ENCODE measurements at regions not wholly inside any gene's neighbourhood (a gene's known extent, or its start where the extent isn't known, plus 50 kb on each side); places are given as distances from the start of the nearest gene placed in this dataset.

DNA sequence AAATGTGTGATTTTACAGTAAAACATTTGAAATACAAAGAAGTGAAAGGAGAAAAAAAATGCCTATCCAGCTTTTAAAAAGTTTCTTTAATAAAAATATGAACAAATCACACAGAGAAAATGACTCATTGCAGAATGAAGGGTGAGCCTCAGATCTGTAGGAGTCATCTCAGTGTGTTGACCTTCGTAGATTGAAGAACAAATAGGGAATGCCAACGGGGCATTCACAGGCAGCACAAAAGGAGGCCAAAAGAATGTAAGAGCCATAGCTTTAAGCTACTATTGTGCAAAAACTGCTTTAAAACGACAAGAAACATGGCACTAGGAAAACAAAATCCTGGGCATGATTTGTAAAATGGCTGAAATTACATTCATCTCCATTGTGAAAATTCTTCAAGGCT lies 782.7 kb upstream of the CELF2 start:
- no peak for TF ChIP-seq CEBPB (IDR thresholded peaks at IDR 0.05)
- TF ChIP-seq, protein P1, sequence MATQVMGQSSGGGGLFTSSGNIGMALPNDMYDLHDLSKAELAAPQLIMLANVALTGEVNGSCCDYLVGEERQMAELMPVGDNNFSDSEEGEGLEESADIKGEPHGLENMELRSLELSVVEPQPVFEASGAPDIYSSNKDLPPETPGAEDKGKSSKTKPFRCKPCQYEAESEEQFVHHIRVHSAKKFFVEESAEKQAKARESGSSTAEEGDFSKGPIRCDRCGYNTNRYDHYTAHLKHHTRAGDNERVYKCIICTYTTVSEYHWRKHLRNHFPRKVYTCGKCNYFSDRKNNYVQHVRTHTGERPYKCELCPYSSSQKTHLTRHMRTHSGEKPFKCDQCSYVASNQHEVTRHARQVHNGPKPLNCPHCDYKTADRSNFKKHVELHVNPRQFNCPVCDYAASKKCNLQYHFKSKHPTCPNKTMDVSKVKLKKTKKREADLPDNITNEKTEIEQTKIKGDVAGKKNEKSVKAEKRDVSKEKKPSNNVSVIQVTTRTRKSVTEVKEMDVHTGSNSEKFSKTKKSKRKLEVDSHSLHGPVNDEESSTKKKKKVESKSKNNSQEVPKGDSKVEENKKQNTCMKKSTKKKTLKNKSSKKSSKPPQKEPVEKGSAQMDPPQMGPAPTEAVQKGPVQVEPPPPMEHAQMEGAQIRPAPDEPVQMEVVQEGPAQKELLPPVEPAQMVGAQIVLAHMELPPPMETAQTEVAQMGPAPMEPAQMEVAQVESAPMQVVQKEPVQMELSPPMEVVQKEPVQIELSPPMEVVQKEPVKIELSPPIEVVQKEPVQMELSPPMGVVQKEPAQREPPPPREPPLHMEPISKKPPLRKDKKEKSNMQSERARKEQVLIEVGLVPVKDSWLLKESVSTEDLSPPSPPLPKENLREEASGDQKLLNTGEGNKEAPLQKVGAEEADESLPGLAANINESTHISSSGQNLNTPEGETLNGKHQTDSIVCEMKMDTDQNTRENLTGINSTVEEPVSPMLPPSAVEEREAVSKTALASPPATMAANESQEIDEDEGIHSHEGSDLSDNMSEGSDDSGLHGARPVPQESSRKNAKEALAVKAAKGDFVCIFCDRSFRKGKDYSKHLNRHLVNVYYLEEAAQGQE (IDR thresholded peaks at IDR 0.05; ENCODE audit: low read depth): no peak
- TF ChIP-seq TAF1 (IDR thresholded peaks at IDR 0.05; ENCODE audit: low read depth): no peak
- no peak for TF ChIP-seq RAD21 (IDR thresholded peaks at IDR 0.05; ENCODE audit: low read depth)
- TF ChIP-seq, protein P2, sequence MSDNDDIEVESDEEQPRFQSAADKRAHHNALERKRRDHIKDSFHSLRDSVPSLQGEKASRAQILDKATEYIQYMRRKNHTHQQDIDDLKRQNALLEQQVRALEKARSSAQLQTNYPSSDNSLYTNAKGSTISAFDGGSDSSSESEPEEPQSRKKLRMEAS (IDR thresholded peaks at IDR 0.05): no peak
- no peak for TF ChIP-seq ZBTB7A (IDR thresholded peaks at IDR 0.05; ENCODE audit: low read depth)
- no peak for TF ChIP-seq FOXM1 (IDR thresholded peaks at IDR 0.05; ENCODE audit: borderline replicate concordance, low read depth)
- no peak for TF ChIP-seq EP300 (IDR thresholded peaks at IDR 0.05; ENCODE audit: borderline replicate concordance)
- no peak for TF ChIP-seq NFIC (IDR thresholded peaks at IDR 0.05)
- no peak for TF ChIP-seq CREB1 (IDR thresholded peaks at IDR 0.05; ENCODE audit: low read depth)
- TF ChIP-seq, protein P3, sequence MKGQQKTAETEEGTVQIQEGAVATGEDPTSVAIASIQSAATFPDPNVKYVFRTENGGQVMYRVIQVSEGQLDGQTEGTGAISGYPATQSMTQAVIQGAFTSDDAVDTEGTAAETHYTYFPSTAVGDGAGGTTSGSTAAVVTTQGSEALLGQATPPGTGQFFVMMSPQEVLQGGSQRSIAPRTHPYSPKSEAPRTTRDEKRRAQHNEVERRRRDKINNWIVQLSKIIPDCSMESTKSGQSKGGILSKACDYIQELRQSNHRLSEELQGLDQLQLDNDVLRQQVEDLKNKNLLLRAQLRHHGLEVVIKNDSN (IDR thresholded peaks at IDR 0.05): no peak
- no peak for TF ChIP-seq TEAD4 (IDR thresholded peaks at IDR 0.05)

DNA sequence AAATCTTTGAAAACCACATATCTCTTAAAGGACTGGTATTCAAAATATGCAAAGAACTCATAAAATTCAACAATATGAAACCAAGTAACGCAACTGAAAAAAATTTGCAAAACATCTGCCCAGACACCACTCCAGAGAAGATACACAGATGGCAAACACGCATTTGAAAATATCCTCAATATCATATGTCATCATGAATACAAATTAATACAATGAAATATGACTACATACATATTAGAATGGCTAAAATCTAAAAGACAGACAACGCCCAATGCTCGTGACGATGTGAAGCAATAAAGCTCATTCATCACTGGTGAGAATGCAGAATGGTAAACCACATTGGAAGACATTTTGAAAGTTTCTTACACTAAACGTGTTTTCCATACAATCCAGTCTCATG lies 770.1 kb upstream of the CELF2 start:
- TF ChIP-seq, protein P1 (IDR thresholded peaks at IDR 0.05; ENCODE audit: low read depth): no peak
- TF ChIP-seq CREB1 (IDR thresholded peaks at IDR 0.05; ENCODE audit: low read depth) (no peak), TEAD4 (IDR thresholded peaks at IDR 0.05) (no peak), EP300 (IDR thresholded peaks at IDR 0.05; ENCODE audit: borderline replicate concordance) (no peak), TAF1 (IDR thresholded peaks at IDR 0.05; ENCODE audit: low read depth) (no peak), ZBTB7A (IDR thresholded peaks at IDR 0.05; ENCODE audit: low read depth) (no peak), CEBPB (IDR thresholded peaks at IDR 0.05) (no peak), TCF12 (IDR thresholded peaks at IDR 0.05; ENCODE audit: low read depth) (no peak), FOXM1 (IDR thresholded peaks at IDR 0.05; ENCODE audit: borderline replicate concordance, low read depth) (no peak), RAD21 (IDR thresholded peaks at IDR 0.05; ENCODE audit: low read depth) (no peak)
- TF ChIP-seq, protein P3 (IDR thresholded peaks at IDR 0.05): no peak
- TF ChIP-seq, protein P2 (IDR thresholded peaks at IDR 0.05): no peak

DNA sequence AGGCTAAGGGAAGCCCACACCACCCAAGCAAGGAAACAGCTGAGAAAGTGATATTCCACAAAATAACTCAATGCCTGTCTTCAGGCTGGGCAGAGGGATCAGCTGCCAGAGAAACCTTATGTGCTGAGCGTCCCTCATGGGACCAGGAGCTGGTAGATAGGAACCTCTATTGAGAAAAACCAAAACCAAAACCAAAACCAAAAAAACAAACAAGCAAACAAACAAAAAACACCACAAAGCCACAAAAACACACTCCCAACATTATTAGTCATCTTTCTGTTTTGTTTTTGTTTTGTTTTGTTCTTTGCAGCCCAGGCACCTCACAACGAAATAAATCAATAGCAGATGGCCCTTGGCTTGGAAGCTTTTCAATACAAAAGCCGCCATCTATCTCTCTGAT lies 760.8 kb upstream of the CELF2 start:
- TF ChIP-seq TAF1 (IDR thresholded peaks at IDR 0.05; ENCODE audit: low read depth) (no peak), NFIC (IDR thresholded peaks at IDR 0.05) (no peak), ZBTB7A (IDR thresholded peaks at IDR 0.05; ENCODE audit: low read depth) (no peak), EP300 (IDR thresholded peaks at IDR 0.05; ENCODE audit: borderline replicate concordance) (no peak), CEBPB (IDR thresholded peaks at IDR 0.05) (no peak), YY1 (IDR thresholded peaks at IDR 0.05; ENCODE audit: low read depth) (no peak), FOXM1 (IDR thresholded peaks at IDR 0.05; ENCODE audit: borderline replicate concordance, low read depth) (no peak), TCF12 (IDR thresholded peaks at IDR 0.05; ENCODE audit: low read depth) (no peak), TEAD4 (IDR thresholded peaks at IDR 0.05) (no peak), EGR1 (IDR thresholded peaks at IDR 0.05) (no peak), RAD21 (IDR thresholded peaks at IDR 0.05; ENCODE audit: low read depth) (no peak), CREB1 (IDR thresholded peaks at IDR 0.05; ENCODE audit: low read depth) (no peak)
- TF ChIP-seq, protein P2 (IDR thresholded peaks at IDR 0.05): no peak
- TF ChIP-seq, protein P1 (IDR thresholded peaks at IDR 0.05; ENCODE audit: low read depth): no peak
- TF ChIP-seq, protein P3 (IDR thresholded peaks at IDR 0.05): no peak

DNA sequence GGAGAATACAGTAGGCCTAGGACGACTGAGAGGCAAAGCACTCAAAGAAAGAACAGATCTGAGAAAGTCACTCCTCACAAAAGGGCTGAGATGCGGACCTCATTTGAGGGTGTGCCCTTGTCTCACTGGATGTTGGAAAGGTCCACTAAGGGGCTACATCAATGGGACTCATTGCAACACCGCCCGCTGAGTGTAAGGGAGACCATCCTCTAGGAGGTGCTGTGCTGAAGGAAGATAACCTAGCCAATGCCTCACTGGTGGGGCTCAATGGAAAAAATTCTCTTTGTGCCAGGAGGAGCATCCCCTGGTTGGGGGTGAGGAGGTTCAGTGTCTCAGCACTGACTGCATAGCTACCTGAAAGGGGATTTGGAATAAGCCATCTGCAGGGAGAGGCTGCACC lies 758.7 kb upstream of the CELF2 start:
- TF ChIP-seq TAF1 (IDR thresholded peaks at IDR 0.05; ENCODE audit: low read depth): no peak
